T-helper 17 cell (primary cell): ENCODE measurements at regions not wholly inside any gene's neighbourhood (a gene's known extent, or its start where the extent isn't known, plus 50 kb on each side); places are given as distances from the start of the nearest gene placed in this dataset.

Experiments used
- ATAC-seq: fragments of 150-1000 bp; cut with Tn5 transposase; 2 replicates; pipeline ENCODE4 v1.10.0; 2021; ENCODE audit warnings: mild to moderate bottlenecking, moderate library complexity
- DNase-seq, 3 donors: peaks; one replicate each; pipeline versions ENCODE4 v3.0.0 to v3.0.0-alpha.2; 2020 to 2021
- H3K9me3 ChIP-seq: one replicate; pipeline ENCODE4 v1.7.0; 2013; ENCODE audit warnings: low read length, mild to moderate bottlenecking; ENCODE audit not compliant: control insufficient read depth, poor library complexity, severe bottlenecking
- H3K27ac Mint-ChIP-seq: one replicate; pipeline ENCODE4 v1.8.0; 2022; ENCODE audit warnings: mild to moderate bottlenecking, moderate library complexity, mixed read lengths
- H3K27me3 Mint-ChIP-seq: one replicate; pipeline ENCODE4 v1.8.0; 2022; ENCODE audit warnings: mixed read lengths
- H3K36me3 Mint-ChIP-seq: one replicate; pipeline ENCODE4 v1.8.0; 2022; ENCODE audit warnings: low read depth, mixed read lengths
- H3K4me1 Mint-ChIP-seq: one replicate; pipeline ENCODE4 v1.8.0; 2022; ENCODE audit warnings: mild to moderate bottlenecking, mixed read lengths
- H3K4me3 Mint-ChIP-seq: one replicate; pipeline ENCODE4 v1.8.0; 2022; ENCODE audit warnings: mild to moderate bottlenecking, moderate library complexity, mixed read lengths

DNA sequence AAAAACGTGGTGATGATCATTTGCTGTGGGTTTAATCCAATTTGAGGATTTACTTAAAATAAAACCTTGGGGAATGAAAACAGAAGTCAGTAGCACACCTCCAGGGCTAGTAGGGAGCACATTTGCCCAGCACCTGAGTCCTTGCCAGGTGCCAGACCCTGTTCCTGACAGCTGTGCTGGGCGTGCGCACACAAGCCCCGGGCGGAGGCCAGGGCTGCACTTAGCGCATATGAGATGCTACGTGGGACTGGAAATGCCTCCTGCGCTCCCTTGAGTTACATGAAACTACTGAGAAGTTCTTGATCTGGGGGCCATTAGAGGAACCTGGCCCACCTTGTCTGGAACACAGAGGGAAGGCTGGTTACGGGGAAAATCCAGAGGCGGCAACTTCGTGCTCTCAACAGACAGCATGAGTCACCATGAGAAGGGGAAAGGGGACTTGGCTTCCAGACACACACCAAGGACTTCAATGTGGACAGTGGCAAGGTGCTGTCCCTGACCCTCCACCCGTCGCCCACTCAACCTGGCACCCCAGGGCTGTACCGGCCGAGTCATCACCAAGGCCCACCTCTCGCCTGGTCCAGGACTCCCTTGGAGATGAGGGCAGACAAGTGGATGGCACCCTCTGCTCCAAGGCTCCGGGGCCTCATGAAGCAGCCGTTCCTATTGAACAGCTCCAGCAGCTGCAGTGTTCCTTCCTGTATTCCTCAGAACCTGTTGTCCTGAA lies 1468.6 kb downstream of the BRD1 start:
- Mint-ChIP-seq H3K27ac (no peak overlapping the region), H3K4me3 (no peak overlapping the region), H3K36me3 (no peaks in the 10 kb centered on the region), H3K4me1 (no peaks in the 10 kb centered on the region), H3K27me3 (no peaks in the 10 kb centered on the region)
- DNase-seq (no peak), ATAC-seq (no peak)
- H3K9me3 ChIP-seq: no peaks in the 10 kb centered on the region

DNA sequence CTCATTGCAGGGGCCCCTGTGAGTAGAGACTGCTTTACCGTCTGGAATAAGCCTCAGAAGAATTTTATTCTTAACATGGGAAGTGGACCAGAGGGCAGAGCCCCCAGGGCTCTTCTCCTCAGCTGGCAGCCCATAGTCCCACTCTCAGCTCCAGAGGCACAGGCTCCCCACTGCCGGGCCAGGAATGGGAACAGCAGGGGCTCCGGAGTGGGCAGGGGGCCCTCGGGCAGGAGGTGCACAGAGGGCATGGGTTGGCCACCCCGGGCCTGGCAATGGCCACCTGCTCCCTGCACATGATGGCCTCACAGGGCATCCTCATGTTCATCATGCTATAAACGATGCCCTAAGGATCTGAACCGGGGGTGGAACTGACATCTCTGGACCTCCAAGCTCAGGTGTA lies 1469.7 kb downstream of the BRD1 start:
- Mint-ChIP-seq H3K36me3 (no peaks in the 10 kb centered on the region), H3K4me3 (no peak overlapping the region), H3K27ac (no peak overlapping the region), H3K4me1 (no peaks in the 10 kb centered on the region), H3K27me3 (no peaks in the 10 kb centered on the region)
- ATAC-seq (no peak), DNase-seq (no peak)
- H3K9me3 ChIP-seq: no peaks in the 10 kb centered on the region

DNA sequence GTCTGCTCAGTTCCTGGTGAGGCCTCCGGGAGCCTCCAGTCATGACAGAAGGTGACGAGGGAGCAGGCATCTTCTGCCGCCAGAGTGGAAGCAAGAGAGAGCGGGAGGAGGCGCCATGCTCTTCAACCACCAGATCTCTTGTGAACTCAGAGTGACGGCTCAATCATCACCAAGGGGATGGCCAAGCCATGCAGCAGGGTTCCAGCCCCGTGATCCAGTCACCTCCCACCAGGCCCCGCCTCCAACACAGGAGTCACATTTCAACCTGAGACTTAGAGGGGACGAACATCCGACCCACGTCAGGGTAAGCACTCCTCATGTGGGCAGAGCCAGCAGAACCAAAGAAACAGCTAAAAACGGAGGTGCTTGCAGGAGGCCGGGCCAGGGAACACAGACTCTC lies 1470.5 kb downstream of the BRD1 start:
- H3K27ac Mint-ChIP-seq: no peak overlapping the region
- H3K4me1 Mint-ChIP-seq: no peaks in the 10 kb centered on the region
- no peaks in the 10 kb centered on the region for H3K9me3 ChIP-seq
- ATAC-seq (no peak), DNase-seq (no peak)
- H3K4me3 Mint-ChIP-seq: no peak overlapping the region
- H3K27me3 Mint-ChIP-seq: peaks cover 5% of the 10 kb centered on the region
- H3K36me3 Mint-ChIP-seq: no peaks in the 10 kb centered on the region

DNA sequence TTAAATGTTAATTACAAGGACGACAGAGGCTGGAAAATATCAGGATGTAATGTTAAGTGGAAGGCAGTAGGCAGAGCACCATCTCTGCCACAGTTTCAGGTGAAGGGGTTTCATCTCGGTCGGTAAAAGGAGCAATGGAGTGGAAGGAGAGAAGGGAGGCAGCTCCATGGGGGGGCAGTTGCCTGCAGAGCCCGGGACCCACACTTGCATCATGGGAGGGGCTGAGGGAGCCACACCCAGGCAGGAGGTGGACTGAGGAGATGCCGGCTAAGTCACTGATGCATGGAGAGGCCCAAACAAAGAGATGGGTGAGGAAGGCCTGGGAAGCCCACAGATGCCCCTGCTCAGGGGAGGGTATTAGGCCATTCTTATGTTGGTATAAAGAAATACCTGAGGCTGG lies 1470.9 kb downstream of the BRD1 start:
- DNase-seq (no peak), ATAC-seq (no peak)
- Mint-ChIP-seq H3K4me3 (no peak overlapping the region), H3K27me3 (peaks cover 5% of the 10 kb centered on the region), H3K27ac (no peak overlapping the region), H3K4me1 (no peaks in the 10 kb centered on the region), H3K36me3 (no peaks in the 10 kb centered on the region)
- no peaks in the 10 kb centered on the region for H3K9me3 ChIP-seq

DNA sequence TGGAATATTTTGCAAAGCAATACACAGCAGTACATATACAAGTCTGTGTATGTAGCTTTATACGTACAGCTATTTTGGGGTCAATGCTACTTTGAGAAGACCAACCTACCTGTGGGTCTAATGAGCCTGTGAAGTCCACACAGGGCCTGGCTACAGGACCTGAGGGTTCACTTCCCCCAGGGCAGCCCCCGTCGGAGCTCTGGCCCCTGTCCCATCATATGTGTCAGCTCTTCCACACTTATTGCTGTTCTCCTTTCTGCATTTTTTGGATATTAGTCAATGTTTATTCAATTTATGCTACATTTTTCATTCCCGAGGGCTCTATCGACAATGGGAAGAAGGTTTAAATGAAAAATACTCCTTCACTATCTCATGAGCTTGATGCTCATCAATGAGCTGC lies 1473.6 kb downstream of the BRD1 start:
- Mint-ChIP-seq H3K4me3 (no peak overlapping the region), H3K4me1 (no peaks in the 10 kb centered on the region), H3K27me3 (peaks cover 5% of the 10 kb centered on the region), H3K36me3 (no peaks in the 10 kb centered on the region), H3K27ac (no peak overlapping the region)
- no peaks in the 10 kb centered on the region for H3K9me3 ChIP-seq
- no peak for ATAC-seq
- no peak for DNase-seq

DNA sequence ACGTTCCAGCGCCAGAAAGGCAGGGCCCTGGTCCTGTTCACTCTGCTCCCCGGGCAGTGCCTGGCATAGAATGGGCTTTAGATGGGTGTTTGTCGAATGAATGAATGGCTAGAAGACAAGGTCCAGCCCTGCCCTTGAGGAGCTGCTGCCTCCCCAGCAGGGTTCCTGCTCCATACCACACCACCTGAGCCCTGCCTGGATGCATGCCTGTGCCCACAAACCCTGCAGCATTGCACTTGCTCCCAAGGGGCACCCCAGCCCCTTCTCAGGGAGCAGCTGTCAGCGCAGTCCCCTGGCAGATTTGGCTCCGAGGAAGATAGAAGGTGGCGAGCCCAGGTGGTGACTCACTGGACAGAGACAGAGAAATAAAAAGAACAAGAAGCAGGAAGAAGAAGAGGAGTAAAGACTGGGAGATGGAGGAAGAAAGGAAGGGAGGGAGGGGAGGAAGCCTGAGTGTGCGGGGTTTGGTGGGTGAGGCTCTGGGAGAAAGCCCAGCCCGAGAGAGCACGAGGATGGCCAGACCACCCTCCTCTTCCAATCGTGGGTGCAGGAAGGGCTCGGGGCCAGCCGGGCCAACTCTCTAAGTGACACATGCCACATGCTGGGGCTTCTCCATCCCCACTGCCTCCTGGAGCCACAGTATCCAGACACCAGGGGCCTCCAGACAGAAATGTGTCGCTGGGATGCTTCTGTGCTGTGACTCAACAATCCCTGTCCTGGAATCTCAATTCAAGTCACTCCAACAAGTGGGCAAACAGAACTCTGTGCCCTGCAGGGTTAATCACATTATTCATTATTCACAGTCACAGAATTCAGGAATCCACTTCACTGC lies 1474.3 kb downstream of the BRD1 start:
- H3K27ac Mint-ChIP-seq: no peak overlapping the region
- peaks cover 5% of the 10 kb centered on the region for H3K27me3 Mint-ChIP-seq
- H3K9me3 ChIP-seq: no peaks in the 10 kb centered on the region
- no peak for DNase-seq
- no peaks in the 10 kb centered on the region for H3K36me3 Mint-ChIP-seq
- ATAC-seq: no peak
- no peaks in the 10 kb centered on the region for H3K4me1 Mint-ChIP-seq
- no peak overlapping the region for H3K4me3 Mint-ChIP-seq

DNA sequence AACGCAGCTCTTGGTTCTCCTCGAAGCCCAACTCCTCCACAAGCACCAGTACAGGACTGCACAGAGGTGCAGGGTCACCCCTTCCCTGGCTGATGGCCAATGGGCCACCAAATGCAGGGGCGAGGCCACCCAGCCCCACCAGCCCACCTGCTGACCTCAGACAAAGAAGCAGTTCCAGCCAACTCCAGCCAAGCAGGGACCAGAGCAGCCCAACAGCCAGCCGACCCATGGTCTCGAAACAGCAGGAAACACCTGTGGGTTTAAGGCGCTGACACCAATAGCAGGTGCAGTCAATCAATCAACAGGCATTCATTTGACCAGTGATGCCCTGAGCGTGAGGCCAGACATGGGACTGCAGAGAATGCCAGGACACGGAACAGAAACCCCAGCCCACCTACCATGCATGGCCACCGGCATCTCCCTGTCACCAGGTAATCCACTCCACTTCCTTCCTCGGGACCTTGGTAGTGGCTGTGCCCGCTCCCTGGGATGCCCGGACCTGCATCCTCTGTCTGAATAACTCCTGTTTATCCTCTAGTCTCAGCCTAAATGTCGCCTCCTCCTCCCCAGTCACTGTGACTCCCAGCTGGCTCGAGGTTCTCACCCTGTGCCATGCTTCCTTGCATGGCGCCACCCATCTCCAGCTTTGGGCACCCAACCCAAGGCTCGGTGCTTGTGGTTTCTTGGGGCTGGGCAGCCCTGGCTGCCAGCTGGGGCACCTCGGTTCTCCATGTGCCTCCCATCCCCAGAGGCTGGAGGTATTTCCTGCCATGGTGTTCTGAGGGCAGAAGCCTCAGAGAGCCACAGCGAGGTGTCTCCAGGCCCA lies 1475.4 kb downstream of the BRD1 start:
- no peak overlapping the region for H3K27ac Mint-ChIP-seq
- ATAC-seq (no peak), DNase-seq (no peak)
- H3K4me1 Mint-ChIP-seq: no peaks in the 10 kb centered on the region
- no peaks in the 10 kb centered on the region for H3K9me3 ChIP-seq
- H3K27me3 Mint-ChIP-seq: peaks cover 5% of the 10 kb centered on the region
- no peaks in the 10 kb centered on the region for H3K36me3 Mint-ChIP-seq
- H3K4me3 Mint-ChIP-seq: no peak overlapping the region

DNA sequence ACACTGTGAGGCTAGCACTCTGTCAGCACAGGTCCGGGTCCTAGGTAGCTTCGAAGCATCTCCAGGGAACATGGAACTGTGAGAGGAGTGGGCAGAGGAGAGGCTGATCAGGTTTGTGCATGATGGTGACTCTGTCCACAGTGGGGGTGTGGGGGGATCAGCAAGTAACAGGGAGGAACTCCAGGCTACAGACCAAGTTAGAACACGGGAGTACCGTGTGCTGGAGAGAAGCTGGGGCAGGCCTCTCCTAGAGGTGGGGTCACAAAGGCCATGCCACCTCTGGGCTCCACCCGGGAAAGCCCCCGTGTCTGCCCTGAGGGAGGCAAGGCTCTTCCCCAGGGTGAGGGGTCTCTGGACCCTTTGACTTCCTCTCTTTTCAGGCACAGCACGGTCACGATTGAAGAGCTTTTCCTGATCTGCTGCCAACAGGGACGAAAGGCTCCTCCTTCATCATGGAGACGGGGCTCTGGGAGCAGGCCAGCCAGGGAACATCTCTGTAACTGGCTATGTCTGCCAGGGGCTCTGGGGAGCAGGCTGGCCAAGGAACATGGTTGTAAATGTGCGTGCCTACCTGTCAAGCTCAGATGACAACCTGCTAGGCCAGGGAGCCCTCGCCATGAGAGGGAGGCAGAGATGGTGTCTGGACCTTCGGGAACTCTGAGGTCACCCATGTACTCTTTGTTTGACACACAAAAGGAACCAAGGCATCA lies 1476.1 kb downstream of the BRD1 start:
- H3K9me3 ChIP-seq: no peaks in the 10 kb centered on the region
- H3K36me3 Mint-ChIP-seq: no peaks in the 10 kb centered on the region
- no peak overlapping the region for H3K27ac Mint-ChIP-seq
- no peaks in the 10 kb centered on the region for H3K4me1 Mint-ChIP-seq
- DNase-seq (no peak), ATAC-seq (no peak)
- H3K27me3 Mint-ChIP-seq: peaks cover 5% of the 10 kb centered on the region
- H3K4me3 Mint-ChIP-seq: no peak overlapping the region

DNA sequence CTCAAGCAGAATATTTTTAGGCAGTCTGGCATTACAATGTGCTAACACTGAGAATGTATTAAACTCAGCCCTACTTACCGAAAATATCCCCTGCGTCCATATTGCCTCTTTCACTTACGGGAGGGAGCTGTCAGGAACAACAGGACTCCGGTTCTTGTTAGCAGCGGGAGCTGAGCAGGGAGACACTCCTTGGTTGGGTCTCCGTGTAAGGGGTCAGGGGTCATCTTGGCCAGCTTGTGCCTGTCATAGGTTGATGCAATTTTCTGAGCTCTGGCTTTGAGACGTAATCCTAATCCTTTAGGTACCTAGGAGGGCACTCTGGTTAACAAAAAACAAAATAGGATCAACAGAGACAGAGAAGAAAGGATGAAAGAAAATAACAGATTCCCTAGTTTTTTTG lies 1477.2 kb downstream of the BRD1 start:
- no peaks in the 10 kb centered on the region for H3K9me3 ChIP-seq
- no peaks in the 10 kb centered on the region for H3K36me3 Mint-ChIP-seq
- H3K27me3 Mint-ChIP-seq: peaks cover 5% of the 10 kb centered on the region
- no peak overlapping the region for H3K4me3 Mint-ChIP-seq
- no peaks in the 10 kb centered on the region for H3K4me1 Mint-ChIP-seq
- no peak overlapping the region for H3K27ac Mint-ChIP-seq
- no peak for ATAC-seq
- no peak for DNase-seq

DNA sequence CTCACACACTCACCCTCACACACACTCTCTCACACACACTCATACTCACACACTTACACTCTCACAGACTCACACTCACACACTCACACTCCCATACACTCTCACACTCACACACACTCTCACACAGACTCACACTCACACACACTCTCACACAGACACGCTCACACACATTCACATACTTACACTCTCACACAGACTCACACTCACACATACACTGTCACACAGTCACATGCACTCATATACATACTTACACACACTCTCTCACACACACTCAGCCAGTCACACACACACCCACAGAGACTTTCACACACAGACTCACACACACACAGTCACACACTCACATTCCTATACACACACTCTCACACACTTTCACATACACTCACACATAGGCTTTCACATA lies 1478.8 kb downstream of the BRD1 start:
- peaks cover 5% of the 10 kb centered on the region for H3K27me3 Mint-ChIP-seq
- H3K4me1 Mint-ChIP-seq: no peaks in the 10 kb centered on the region
- no peak overlapping the region for H3K27ac Mint-ChIP-seq
- no peaks in the 10 kb centered on the region for H3K36me3 Mint-ChIP-seq
- DNase-seq: no peak
- ATAC-seq: no peak
- no peaks in the 10 kb centered on the region for H3K9me3 ChIP-seq
- H3K4me3 Mint-ChIP-seq: no peak overlapping the region

DNA sequence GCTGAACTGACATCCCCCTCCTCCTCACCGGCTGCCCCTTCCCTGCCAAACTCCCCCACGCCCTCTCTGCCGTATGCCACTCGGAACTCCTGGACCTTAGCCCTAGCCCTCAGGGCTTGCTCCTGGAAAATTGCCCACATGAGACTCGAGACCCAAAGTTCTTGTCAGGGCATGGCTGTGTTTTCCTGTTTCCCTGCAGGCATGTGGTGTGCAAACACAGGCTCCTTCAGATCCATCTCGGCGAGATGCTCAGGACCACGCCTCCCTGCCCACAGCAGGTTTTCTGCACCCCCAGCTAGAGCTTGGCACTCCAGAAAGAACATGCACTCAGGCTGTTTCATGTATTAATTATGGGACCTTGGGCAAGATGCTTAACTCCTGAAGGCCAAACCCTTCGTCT lies 1480.4 kb downstream of the BRD1 start:
- Mint-ChIP-seq H3K4me3 (no peak overlapping the region), H3K36me3 (no peaks in the 10 kb centered on the region), H3K4me1 (no peaks in the 10 kb centered on the region), H3K27me3 (no peaks in the 10 kb centered on the region), H3K27ac (no peak overlapping the region)
- DNase-seq (no peak), ATAC-seq (no peak)
- no peaks in the 10 kb centered on the region for H3K9me3 ChIP-seq

DNA sequence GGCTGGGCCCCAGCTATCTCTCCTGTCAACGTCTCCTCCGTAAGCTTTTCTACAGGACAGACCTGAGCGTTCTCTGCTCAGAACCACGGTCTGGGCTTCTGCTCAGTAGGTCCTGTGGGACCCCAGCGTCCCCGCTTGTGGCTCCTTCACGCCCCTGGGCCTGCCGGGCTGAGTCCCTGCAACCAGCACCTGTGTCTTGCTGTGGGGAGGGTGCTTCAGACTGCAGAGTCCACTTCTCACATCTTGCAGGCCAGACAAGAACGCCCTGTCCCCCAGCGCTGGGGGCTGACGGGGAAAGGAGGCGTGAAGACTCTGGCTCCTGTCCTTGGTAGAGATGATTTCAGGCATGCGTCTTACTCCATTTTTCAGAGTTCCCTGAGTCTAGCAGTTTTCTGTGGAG lies 1480.8 kb downstream of the BRD1 start:
- ATAC-seq (no peak), DNase-seq (no peak)
- Mint-ChIP-seq H3K4me3 (no peak overlapping the region), H3K27ac (no peak overlapping the region), H3K4me1 (no peaks in the 10 kb centered on the region), H3K36me3 (no peaks in the 10 kb centered on the region), H3K27me3 (no peaks in the 10 kb centered on the region)
- no peaks in the 10 kb centered on the region for H3K9me3 ChIP-seq

DNA sequence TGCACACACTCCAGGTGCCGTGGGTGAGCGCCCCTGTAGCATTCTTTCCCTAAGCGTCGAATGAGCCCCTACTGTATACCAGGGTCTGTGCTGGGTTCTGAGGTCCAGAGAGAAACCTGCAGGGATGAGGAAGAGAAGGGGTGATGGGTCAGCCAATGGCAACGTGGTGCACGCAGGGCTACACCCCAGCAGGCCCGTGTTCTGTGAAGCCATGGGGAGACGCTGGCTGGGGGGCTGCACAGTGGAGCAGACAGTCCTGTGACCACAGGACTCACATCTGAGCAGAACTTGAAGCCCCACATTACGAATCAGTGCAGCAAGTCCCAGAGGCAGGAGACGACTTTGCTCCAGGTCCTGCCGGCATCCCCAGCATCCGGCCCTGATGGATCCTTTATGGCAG lies 1481.4 kb downstream of the BRD1 start:
- H3K27ac Mint-ChIP-seq: no peak overlapping the region

More for the DNA sequence above, 1481.4 kb downstream of the BRD1 start:
- Mint-ChIP-seq H3K4me3 (no peak overlapping the region), H3K27me3 (peaks cover 4% of the 10 kb centered on the region), H3K36me3 (no peaks in the 10 kb centered on the region), H3K4me1 (peaks cover 3% of the 10 kb centered on the region)
- no peaks in the 10 kb centered on the region for H3K9me3 ChIP-seq
- ATAC-seq (no peak), DNase-seq (no peak)
